GM12878 (cell line): ENCODE measurements at regions not wholly inside any gene's neighbourhood (a gene's known extent, or its start where the extent isn't known, plus 50 kb on each side); places are given as distances from the start of the nearest gene placed in this dataset.

Experiments used
- ATAC-seq: fragments of 200-7000 bp; cut with Tn5 transposase; 3 replicates; pipeline ENCODE4 v1.9.1; 2020; ENCODE audit warnings: mild to moderate bottlenecking, moderate library complexity
- BruUV-seq: library from RNA; stranded (reverse); fragments of 400-500 nt; replicated peaks from 2 replicates; lab custom pipeline; 2021; lab: Mats Ljungman, UMichigan
- CTCF ChIA-PET: fragments of 300-600 bp; sonication (Branson Sonifier 250); formaldehyde crosslinking; extraction: SDS; loops from one replicate; lab custom pipeline; 2021; ENCODE audit warnings: inconsistent platforms; lab: Yijun Ruan, JAX
- POLR2A ChIA-PET: fragments of 350-600 bp; formaldehyde crosslinking; extraction: SDS; loops from one replicate; lab custom pipeline; 2021; ENCODE audit warnings: inconsistent platforms; lab: Charles Lee
- RAD21 ChIA-PET: fragments of 300-600 bp; sonication (Branson Sonifier 250); formaldehyde crosslinking; loops from one replicate; lab custom pipeline; 2023; ENCODE audit warnings: antibody characterized with exemption; ENCODE audit not compliant: unreplicated experiment; lab: Charles Lee
- SMC1A ChIA-PET: fragments of 300-600 bp; sonication (Branson Sonifier 250); formaldehyde crosslinking; loops from one replicate; lab custom pipeline; 2023; ENCODE audit not compliant: unreplicated experiment, uncharacterized antibody; lab: Charles Lee
- DNase-seq: peaks from one replicate; pipeline ENCODE4 v3.0.0-alpha.2; 2011; ENCODE audit warnings: low read depth, low spot score
- FAIRE-seq: peaks from 3 replicates; lab custom pipeline; 2011; peaks lifted over from hg19 to GRCh38; lab: Jason Lieb, UNC
- H2AFZ ChIP-seq: 2 replicates; pipeline ENCODE4 v1.6.0; 2011; ENCODE audit warnings: low read depth, low read length, control low read depth; ENCODE audit not compliant: control insufficient read depth
- H3K27ac ChIP-seq: 2 replicates; pipeline ENCODE4 v1.5.1; 2011; ENCODE audit warnings: control low read depth; ENCODE audit not compliant: control insufficient read depth, insufficient read depth
- H3K27me3 ChIP-seq, 2 experiments: replicated peaks in 1 of 2; 2 replicates each; pipeline versions ENCODE4 v1.6.0 to v1.6.1; 2011; ENCODE audit warnings: low read length in 1 of 2; ENCODE audit not compliant: control insufficient read depth in 2 of 2, insufficient read depth in 2 of 2
- H3K36me3 ChIP-seq, 2 experiments: 2 replicates each; pipeline ENCODE4 v1.5.1; 2011; ENCODE audit warnings: low read length in 1 of 2; ENCODE audit not compliant: control insufficient read depth in 2 of 2, insufficient read depth in 2 of 2
- H3K4me1 ChIP-seq: 2 replicates; pipeline ENCODE4 v1.6.1; 2011; ENCODE audit warnings: mild to moderate bottlenecking, low read length, moderate library complexity, mixed read lengths; ENCODE audit not compliant: control insufficient read depth, insufficient read depth
- H3K4me2 ChIP-seq: 2 replicates; pipeline ENCODE4 v1.6.0; 2011; ENCODE audit warnings: control low read depth; ENCODE audit not compliant: control insufficient read depth, insufficient read depth
- H3K4me3 ChIP-seq: fragments of 200-600 bp; sonication (generic); 2 replicates; pipeline ENCODE4 v1.5.1; 2016
- H3K79me2 ChIP-seq: 2 replicates; pipeline ENCODE4 v1.6.0; 2011; ENCODE audit warnings: low read length; ENCODE audit not compliant: control insufficient read depth, insufficient read depth
- H3K9ac ChIP-seq: 2 replicates; pipeline ENCODE4 v1.8.0; 2011; ENCODE audit warnings: low read length, control low read depth, mixed read lengths; ENCODE audit not compliant: control insufficient read depth, insufficient read depth
- H3K9me3 ChIP-seq: replicated peaks from 3 replicates; pipeline ENCODE4 v1.5.1; 2011; ENCODE audit warnings: mild to moderate bottlenecking, low read length; ENCODE audit not compliant: control insufficient read depth, insufficient read depth
- H4K20me1 ChIP-seq: 2 replicates; pipeline ENCODE4 v1.6.0; 2011; ENCODE audit not compliant: control insufficient read depth, insufficient read depth
- BCLAF1 ChIP-seq: fragments of 450-650 bp; IDR thresholded peaks from 2 replicates; pipeline ENCODE4 v1.6.1; 2017; ENCODE audit warnings: antibody characterized with exemption, mild to moderate bottlenecking, moderate library complexity
- EGR1 ChIP-seq, 2 experiments: IDR thresholded peaks; 1 replicate in 1 of 2; 2 replicates in 1 of 2; pipeline ENCODE4 v1.6.1; 2011 to 2012; ENCODE audit warnings: low read depth in 2 of 2, low read length in 2 of 2, borderline replicate concordance in 1 of 2, mild to moderate bottlenecking in 1 of 2, moderate library complexity in 1 of 2
- EP300 ChIP-seq, 2 experiments: fragments of 150-350 bp in 1 of 2; IDR thresholded peaks; 2 replicates each; pipeline ENCODE4 v1.6.1; 2011 to 2012; ENCODE audit warnings: low read depth in 2 of 2, low read length in 2 of 2, borderline replicate concordance in 1 of 2, improper control_type of control experiment in 1 of 2, inconsistent platforms in 1 of 2; ENCODE audit not compliant: control insufficient read depth in 1 of 2
- IKZF1 ChIP-seq: fragments of 450-650 bp; conservative IDR thresholded peaks from 2 replicates; pipeline ENCODE4 v1.6.1; 2017; ENCODE audit warnings: antibody characterized with exemption, mild to moderate bottlenecking
- MAX ChIP-seq: IDR thresholded peaks from 2 replicates; pipeline ENCODE4 v1.6.1; 2012; ENCODE audit warnings: low read depth, low read length, improper control_type of control experiment
- NBN ChIP-seq: fragments of 450-650 bp; IDR thresholded peaks from 2 replicates; pipeline ENCODE4 v1.6.1; 2016
- RELA ChIP-seq: fragments of 450-650 bp; IDR thresholded peaks from 2 replicates; pipeline ENCODE4 v1.8.0; 2014; ENCODE audit warnings: borderline replicate concordance; ENCODE audit not compliant: partially characterized antibody
- SIN3A ChIP-seq: IDR thresholded peaks from 2 replicates; pipeline ENCODE4 v1.6.1; 2012; ENCODE audit warnings: low read depth, low read length, improper control_type of control experiment
- SKIL ChIP-seq: fragments of 450-650 bp; IDR thresholded peaks from 2 replicates; pipeline ENCODE4 v1.6.1; 2017; ENCODE audit warnings: mild to moderate bottlenecking, low read depth, inconsistent platforms; ENCODE audit not compliant: poor library complexity, severe bottlenecking
- SPI1 ChIP-seq: IDR thresholded peaks from 2 replicates; pipeline ENCODE4 v1.6.1; 2011; ENCODE audit warnings: low read depth, mild to moderate bottlenecking, low read length, moderate library complexity, borderline replicate concordance; ENCODE audit not compliant: insufficient read depth
- ZBED1 ChIP-seq: IDR thresholded peaks from 2 replicates; pipeline ENCODE4 v1.6.1; 2016; ENCODE audit warnings: borderline replicate concordance
- ZBTB11 ChIP-seq: fragments of 450-650 bp; formaldehyde crosslinking; IDR thresholded peaks from 2 replicates; pipeline ENCODE4 v1.5.0; 2022; ENCODE audit warnings: mild to moderate bottlenecking, missing genetic modification characterization
- ZNF24 ChIP-seq: fragments of 450-650 bp; IDR thresholded peaks from 2 replicates; pipeline ENCODE4 v1.6.1; 2017; ENCODE audit warnings: antibody characterized with exemption, mild to moderate bottlenecking
- WGBS: methylation state at CpG from one replicate; pipeline ENCODE4 v1.1.6; 2016; ENCODE audit warnings: low lambda C conversion rate; ENCODE audit not compliant: insufficient replicate concordance, insufficient coverage; ENCODE audit errors: missing lambda C conversion rate; 5-methylcytosine and 5-hydroxymethylcytosine counted together
- in situ Hi-C: fragments of 300-500 bp; cut with MboI; formaldehyde crosslinking; loops from 9 replicates; pipeline ENCODE4 v1.14.3; 2018; ENCODE audit warnings: mixed read lengths
- intact Hi-C: fragments of 100-400 bp; cut with micrococcal nuclease; formaldehyde crosslinking; loops from one replicate; pipeline ENCODE4 v1.14.2; 2022; ENCODE audit not compliant: unreplicated experiment

GRCh38 chr5:121745407-121745806 lies 106.3 kb upstream of the FTMT start:
- no peak for FAIRE-seq
- SMC1A ChIA-PET = no interaction called here

More at GRCh38 chr5:121745407-121745806, 106.3 kb upstream of the FTMT start:
- Histone ChIP-seq H3K4me2 (no peak overlapping the region), H3K27me3 (no peaks in the 10 kb centered on the region), H2AFZ (no peak overlapping the region), H3K9me3 (no peaks in the 10 kb centered on the region), H3K27ac (no peak overlapping the region), H3K4me1 (no peaks in the 10 kb centered on the region), H3K36me3 (no peaks in the 10 kb centered on the region), H4K20me1 (no peaks in the 10 kb centered on the region), H3K4me3 (no peak overlapping the region), H3K9ac (no peak overlapping the region), H3K79me2 (no peaks in the 10 kb centered on the region)
- in situ Hi-C loops (no loop called here), intact Hi-C loops (no loop called here)
- ChIA-PET RAD21 (no interaction called here), POLR2A (no interaction called here), CTCF (no interaction called here)
- BruUV-seq = no TSS peak
- 0% methylated on average over 1 of the region's 1 CpG for WGBS
- ATAC-seq (no peak), DNase-seq (no peak)
- no peak for TF ChIP-seq EP300 (IDR thresholded peaks at IDR 0.05; ENCODE audit: borderline replicate concordance in 1 of 2, control insufficient read depth in 1 of 2, low read depth in 2 of 2, low read length in 2 of 2)
- TF ChIP-seq IKZF1 = no peak
- TF ChIP-seq BCLAF1 = no peak
- no peak for TF ChIP-seq RELA
- no peak for TF ChIP-seq NBN
- no peak for TF ChIP-seq MAX
- TF ChIP-seq ZBTB11 (CRISPR knock-in tag) = no peak
- no peak for TF ChIP-seq SKIL
- TF ChIP-seq SPI1 = no peak
- TF ChIP-seq ZBED1 = no peak
- no peak for TF ChIP-seq EGR1 (IDR thresholded peaks at IDR 0.05; ENCODE audit: borderline replicate concordance in 1 of 2, low read depth in 2 of 2, low read length in 2 of 2)
- no peak for TF ChIP-seq SIN3A
- TF ChIP-seq ZNF24 = no peak
